GM19395 (cell line): ENCODE measurements at regions not wholly inside any gene's neighbourhood (a gene's known extent, or its start where the extent isn't known, plus 50 kb on each side); places are given as distances from the start of the nearest gene placed in this dataset.

Experiments
- ATAC-seq: cut with Tn5 transposase; IDR thresholded peaks from one replicate; pipeline ENCODE4 v1.9.1; 2021; ENCODE audit warnings: mild to moderate bottlenecking, moderate library complexity; ENCODE audit not compliant: unreplicated experiment

DNA sequence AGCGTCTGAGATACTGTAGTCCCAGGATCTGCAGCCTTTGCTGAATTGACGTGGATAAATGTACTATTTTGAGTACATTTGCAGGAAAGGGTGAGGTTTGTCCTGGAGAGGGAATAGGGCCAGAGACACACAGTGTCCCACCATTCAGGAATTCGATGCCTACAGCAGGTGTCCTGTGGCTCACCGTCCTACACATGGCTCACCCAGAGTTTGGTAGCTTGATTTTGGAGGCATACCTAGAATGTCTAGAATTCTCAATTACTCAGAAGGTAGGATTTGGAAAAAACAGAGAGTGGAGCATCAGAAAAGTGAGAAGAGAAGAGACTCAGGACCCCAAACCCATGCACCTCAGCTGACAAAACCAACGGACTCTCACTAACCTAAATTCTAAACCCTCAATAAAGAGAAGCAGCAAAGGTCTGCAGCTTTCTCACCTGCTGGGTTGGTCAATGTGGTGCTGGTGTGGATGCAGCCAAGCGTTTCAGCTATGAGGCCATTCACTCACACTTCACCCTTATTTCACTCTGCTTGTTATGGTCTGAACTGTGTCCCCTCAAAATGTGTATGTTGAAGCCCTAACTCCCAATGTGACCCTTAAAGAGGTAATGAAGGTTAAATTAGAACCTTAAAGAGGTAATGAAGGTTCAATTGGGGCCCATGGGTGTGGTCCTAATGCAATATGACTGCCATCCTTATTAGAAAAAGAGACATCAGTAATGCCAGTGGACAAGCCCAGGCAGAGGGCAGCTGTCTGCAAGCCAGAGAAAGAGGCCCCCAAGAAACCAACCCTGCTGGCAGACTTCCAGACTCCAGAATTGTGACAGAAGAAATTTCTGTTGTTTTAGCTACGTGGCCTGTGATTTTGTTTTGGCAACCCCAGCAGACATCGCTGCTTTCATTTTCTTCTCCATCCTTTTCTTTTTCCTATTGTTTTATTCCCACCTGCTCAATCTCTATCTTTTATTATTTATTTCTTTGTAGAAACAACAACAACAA is 187.8 kb downstream of the SNX19 start:
- no peak for ATAC-seq

- no peak for ATAC-seq
Measured at GRCh38 chr11:130729193-130729592, 187.1 kb downstream of the SNX19 start.

DNA sequence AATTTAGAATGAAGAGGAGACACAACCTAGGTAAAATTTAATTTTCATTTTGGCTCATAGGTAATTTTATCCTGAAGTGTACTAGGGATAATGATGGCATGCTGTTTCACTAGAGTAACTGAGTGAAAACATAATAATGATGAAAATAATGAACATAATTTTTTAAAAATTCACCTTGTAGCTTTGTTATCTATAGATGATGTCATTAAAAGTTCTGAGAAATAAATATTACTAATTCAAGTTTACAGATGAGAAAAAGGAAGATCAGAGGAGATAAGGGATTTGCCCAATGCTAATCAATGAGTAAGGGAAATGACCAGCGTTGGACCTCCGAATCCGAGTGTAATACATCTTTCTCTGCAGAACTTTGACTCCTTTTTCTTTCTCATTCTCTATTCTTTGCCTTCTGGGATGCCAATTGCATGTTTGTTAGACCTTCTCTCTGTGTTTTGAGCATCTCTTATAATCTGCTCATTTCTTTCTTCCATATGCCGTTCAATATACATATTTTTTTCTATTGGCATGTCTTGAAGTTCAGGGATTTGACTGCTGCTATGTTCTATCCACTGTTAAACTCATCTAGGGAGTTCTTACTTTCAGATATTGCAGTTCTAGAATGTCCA is 186.5 kb downstream of the SNX19 start:
- no peak for ATAC-seq

GRCh38 chr11:130731401-130731800 is 184.9 kb downstream of the SNX19 start:
- ATAC-seq = no peak

GRCh38 chr11:130732476-130732875 is 183.8 kb downstream of the SNX19 start:
- no peak for ATAC-seq

DNA sequence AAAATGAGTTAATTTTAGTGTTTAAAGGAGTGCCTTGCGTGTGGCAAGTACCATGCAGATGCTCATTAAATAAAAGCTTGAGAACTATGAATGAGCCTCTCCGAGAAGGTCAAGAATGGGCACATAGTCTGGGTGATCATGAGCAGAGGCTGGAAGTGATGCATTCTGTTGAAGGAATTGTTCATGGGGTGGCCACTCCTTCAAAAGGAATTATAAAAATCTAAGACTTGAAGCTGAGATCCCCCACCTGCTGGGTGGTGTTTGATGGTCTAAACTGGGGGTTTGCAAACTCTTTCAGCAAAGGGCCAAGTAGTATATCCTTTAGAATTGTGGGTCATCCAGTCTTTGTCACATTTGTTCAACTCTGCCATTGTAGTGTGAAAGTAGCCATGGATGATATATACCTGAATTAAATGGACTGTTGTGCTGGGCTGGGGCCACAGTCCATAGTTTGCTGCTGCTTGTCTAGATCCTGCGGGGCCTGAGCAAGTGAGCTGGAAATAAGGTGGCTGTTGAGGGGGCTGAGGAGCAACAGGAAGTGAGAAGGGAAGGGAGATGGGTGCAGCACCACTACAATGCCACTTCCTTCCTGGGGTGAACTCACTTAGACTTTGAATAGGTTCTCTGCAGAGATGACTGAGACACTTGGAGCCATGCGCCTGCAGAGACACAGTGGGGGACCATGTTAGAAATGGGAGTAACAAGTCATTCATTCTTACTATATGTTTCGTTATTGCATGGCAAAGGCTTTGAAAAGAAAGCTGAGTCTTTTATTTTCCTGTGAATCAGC is 179.0 kb downstream of the SNX19 start:
- no peak for ATAC-seq

DNA sequence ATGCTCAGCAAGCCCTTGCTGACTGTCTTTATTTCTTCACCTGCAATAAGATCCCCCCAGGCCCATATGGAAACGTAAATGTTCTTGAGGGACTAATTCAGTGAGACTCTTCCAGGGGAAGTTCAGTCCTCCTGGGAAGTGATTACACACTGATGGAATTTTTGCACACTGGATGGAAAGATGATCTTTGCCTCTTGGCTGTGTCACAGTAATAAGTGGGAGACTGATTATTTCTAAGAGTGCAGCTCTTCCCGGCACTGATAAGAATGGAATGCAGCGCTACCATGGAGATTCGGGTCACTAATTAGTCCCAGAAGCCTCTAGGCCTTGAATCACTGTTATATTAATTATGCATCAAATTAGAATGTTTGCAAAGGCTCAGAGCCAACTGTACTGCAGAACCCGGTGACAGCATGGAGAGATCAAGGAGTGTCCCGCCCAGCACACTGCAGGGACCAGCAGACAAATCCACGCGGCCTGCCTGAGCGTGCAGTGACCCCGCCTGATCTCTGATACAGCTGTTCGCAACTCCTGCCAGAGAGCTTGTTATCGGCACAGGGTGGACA is 178.3 kb downstream of the SNX19 start:
- ATAC-seq = no peak

DNA sequence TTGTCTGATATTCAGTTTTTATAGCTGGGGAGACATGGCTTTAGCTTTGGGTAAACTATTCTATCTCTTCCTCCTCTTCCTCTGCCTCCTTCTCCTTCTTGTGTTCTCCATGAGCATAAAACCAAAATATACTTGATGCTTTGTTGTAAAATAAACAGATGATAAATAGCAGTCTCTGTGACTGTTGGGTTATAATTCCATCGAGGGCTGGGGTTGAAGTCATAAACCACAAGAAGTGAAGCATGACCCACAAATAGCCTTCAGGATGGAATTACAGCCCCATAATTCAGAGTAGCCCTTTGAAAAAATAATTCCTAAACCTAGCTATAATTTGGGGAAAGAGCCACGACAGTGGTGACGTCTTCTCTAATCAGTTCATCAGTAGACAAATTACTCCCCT is 177.7 kb downstream of the SNX19 start:
- no peak for ATAC-seq

DNA sequence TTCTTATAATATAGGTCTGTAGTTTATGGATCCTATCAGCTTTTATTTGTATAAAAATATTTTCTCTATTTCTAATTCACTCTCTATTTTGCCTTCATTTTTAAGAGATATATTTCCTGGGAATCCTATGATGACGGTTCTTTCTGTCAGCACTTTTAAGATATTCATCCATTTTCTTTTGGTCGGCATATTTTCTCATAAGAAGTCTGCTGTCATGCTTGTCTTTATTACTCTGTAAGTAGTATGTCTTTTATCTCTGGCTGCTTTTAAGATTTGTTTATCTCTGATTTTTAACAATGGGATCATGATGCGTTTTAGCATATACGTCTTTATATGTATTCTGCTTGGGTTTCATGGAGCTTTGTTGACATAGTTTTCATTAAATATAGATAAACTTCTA is 175.5 kb downstream of the SNX19 start:
- no peak for ATAC-seq

GRCh38 chr11:130744794-130745193 is 171.5 kb downstream of the SNX19 start:
- no peak for ATAC-seq

DNA sequence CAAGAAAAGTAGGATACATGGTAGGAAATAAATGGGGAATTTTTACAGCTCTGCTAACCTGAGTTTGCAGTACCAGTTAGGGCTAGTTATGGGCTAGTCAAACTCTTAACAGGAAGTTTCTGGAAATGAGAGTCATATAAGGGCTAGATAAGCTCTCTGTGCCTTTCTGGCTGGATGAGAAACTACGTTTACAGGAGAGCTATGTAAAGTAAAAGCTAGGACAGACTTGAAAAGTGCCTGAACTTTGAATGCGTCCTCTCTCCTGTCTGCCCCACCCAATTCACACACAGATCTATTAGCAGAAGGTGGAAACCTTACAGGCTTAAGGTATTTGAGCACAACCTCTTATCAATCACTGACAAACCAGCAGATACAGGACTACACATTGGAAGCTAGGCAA is 167.1 kb downstream of the SNX19 start:
- no peak for ATAC-seq

GRCh38 chr11:130760515-130761125 is 155.7 kb downstream of the SNX19 start:
- ATAC-seq = no peak

DNA sequence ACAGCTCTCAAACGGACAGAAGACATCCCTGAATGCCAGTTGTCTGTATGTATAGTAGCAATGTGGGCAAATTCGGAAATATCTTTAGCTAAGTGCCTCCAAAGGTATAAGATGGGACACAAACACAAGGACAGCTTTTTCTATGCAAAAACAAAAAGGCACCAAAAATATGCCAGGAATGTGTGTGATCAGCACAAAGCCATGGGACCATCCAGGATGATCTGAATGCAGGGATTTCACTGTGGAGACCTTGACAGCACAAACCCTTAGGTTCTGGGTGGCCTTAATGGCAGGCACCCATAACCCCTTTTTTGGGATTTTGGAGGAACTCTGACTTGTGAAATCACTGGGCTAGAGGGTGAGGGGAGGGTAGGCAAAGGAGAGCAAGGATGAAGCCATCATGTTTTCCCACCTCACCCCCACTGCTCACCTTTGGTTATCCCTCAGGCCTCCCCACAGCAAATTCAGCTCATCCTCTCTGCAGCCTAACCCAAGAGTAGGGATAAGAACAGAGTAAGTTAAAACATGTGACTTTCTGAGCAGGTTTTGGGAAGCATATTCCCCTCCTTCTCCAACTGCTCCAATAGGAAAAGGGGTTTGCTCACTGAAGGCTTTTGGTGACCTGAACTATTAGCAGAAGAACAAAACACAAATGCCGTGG is 154.6 kb downstream of the SNX19 start:
- no peak for ATAC-seq

DNA sequence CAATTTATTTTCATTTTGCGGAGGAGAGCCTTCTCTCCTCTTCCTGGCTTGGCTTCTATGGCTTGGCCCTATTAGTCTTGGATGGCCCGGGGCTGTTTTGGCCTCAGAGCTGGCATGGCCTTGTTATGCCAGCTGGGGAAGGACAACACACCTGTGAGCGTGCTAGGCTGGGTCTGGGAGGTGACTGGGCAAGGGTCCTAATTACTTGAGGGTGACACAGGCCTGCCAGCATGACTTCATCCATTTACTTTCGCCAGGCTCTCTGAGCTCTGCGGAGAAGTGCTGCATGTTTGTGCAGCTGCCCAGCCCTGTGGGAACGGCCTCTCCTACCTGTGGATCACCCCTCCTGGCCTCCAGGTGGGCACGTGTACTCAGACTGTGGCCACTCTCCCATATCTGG is 153.6 kb downstream of the SNX19 start:
- no peak for ATAC-seq

GRCh38 chr11:130763087-130763980 is 152.9 kb downstream of the SNX19 start:
- ATAC-seq = no peak

DNA sequence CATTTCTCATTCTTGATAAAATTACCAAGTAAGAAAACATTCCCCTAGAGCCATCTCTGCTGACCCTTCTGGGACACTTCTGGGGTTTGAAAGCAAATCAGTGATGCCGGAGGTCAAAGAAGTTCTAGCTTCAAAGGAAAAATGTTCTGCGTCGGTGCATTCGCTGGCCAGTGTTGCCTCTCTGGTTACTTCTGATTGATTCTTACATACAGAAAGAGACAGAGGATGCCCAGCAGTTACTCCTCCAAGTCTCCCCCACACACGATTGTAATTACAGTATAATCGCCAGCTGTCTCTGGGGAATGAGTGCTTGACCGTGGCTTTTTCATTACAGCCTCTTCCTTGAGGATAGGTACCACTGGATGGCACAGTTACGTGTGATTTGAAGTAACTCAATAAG is 150.9 kb downstream of the SNX19 start:
- ATAC-seq = no peak

DNA sequence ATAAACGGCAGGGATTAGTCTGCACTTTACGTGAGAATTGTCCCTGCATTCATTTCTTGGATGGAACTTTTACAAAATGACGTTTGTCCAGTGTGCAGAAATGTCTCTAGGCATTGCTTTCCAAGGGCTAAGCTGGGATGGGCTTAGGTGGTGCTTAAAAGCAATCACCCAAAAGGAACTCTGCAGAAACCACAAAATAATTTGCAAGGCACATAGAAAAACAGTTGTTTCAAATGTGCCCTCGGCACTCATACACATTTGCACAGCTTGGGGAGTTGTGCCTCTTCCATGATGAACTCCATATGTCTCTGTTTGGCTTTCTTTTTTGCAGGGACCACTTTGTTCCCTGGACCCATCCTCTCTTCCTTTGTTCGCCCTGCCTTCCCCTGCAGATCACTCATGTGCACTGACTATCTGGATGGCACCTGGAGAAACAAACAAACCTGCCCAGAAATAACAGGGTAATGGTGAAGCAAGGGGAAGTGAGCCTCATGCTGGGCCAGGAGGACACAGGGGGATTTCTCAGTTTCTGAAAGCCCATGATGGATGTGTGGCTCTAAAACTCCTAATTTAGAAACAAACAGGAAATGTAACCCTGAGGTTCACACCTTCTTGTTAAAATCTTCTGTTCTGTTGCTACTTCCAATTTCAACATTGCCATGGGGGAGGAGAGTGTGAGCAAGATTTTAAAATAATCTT is 150.2 kb downstream of the SNX19 start:
- ATAC-seq = peak; percentile 82
